WTC11 (cell line): ENCODE measurements at regions not wholly inside any gene's neighbourhood (a gene's known extent, or its start where the extent isn't known, plus 50 kb on each side); places are given as distances from the start of the nearest gene placed in this dataset.
A peak's percentile ranks its signal among the peaks of the same experiment; 100 is the strongest.

Source experiments
- ATAC-seq: fragments of 200-7000 bp; cut with Tn5 transposase; 2 replicates; pipeline ENCODE4 v1.10.0; 2021; ENCODE audit warnings: mild to moderate bottlenecking, moderate library complexity
- CTCF ChIA-PET: fragments of 300-600 bp; sonication (Branson Sonifier 250); formaldehyde crosslinking; loops from one replicate; lab custom pipeline; 2021; ENCODE audit warnings: antibody characterized with exemption; lab: Charles Lee
- POLR2A ChIA-PET: fragments of 350-600 bp; sonication (Branson Sonifier 250); formaldehyde crosslinking; loops from one replicate; lab custom pipeline; 2021; ENCODE audit warnings: antibody characterized with exemption; lab: Charles Lee
- DNase-seq: peaks from one replicate; pipeline ENCODE4 v3.0.0; 2021; ENCODE audit warnings: low spot score
- H3K27ac Mint-ChIP-seq: 2 replicates; pipeline ENCODE4 v1.8.0; 2021; ENCODE audit warnings: mixed read lengths
- H3K27me3 Mint-ChIP-seq: 2 replicates; pipeline ENCODE4 v1.8.0; 2021; ENCODE audit warnings: low read depth, mild to moderate bottlenecking, moderate library complexity, mixed read lengths
- H3K36me3 Mint-ChIP-seq: 2 replicates; pipeline ENCODE4 v1.8.0; 2021; ENCODE audit warnings: mixed read lengths
- H3K4me1 Mint-ChIP-seq: 2 replicates; pipeline ENCODE4 v1.8.0; 2022; ENCODE audit warnings: mixed read lengths
- H3K4me3 Mint-ChIP-seq: 2 replicates; pipeline ENCODE4 v1.8.0; 2021; ENCODE audit warnings: mild to moderate bottlenecking, moderate library complexity, mixed read lengths
- H3K9me3 Mint-ChIP-seq: 2 replicates; pipeline ENCODE4 v1.8.0; 2021; ENCODE audit warnings: mixed read lengths
- ATF1 ChIP-seq: sonication (generic); formaldehyde crosslinking; IDR thresholded peaks from 2 replicates; pipeline ENCODE4 v1.8.1; 2023; ENCODE audit warnings: mild to moderate bottlenecking, moderate library complexity, missing genetic modification reagents
- ATF3 ChIP-seq: sonication (generic); formaldehyde crosslinking; conservative IDR thresholded peaks from 2 replicates; pipeline ENCODE4 v1.8.1; 2022; ENCODE audit warnings: mild to moderate bottlenecking, missing genetic modification reagents
- CREB1 ChIP-seq: sonication (generic); formaldehyde crosslinking; IDR thresholded peaks from 2 replicates; pipeline ENCODE4 v1.8.0; 2023; ENCODE audit warnings: mild to moderate bottlenecking, missing genetic modification reagents
- CREM ChIP-seq: sonication (generic); formaldehyde crosslinking; IDR thresholded peaks from 2 replicates; pipeline ENCODE4 v1.8.1; 2022; ENCODE audit warnings: mild to moderate bottlenecking, missing genetic modification reagents, moderate library complexity
- ELF4 ChIP-seq: sonication (generic); formaldehyde crosslinking; IDR thresholded peaks from 2 replicates; pipeline ENCODE4 v1.8.1; 2022; ENCODE audit warnings: low read depth, mild to moderate bottlenecking, moderate library complexity, missing genetic modification reagents
- EMX1 ChIP-seq: fragments of 250-450 bp; sonication (Bioruptor Pico); IDR thresholded peaks from 2 replicates; pipeline ENCODE4 v1.8.0; 2021; ENCODE audit warnings: mild to moderate bottlenecking
- ESRRA ChIP-seq: sonication (generic); formaldehyde crosslinking; IDR thresholded peaks from 2 replicates; pipeline ENCODE4 v1.8.1; 2022; ENCODE audit warnings: mild to moderate bottlenecking, missing genetic modification reagents, borderline replicate concordance
- FOXP1 ChIP-seq: sonication (generic); formaldehyde crosslinking; IDR thresholded peaks from 2 replicates; pipeline ENCODE4 v1.8.0; 2022; ENCODE audit warnings: missing genetic modification reagents, mild to moderate bottlenecking, moderate library complexity, borderline replicate concordance
- IRF2 ChIP-seq: sonication (generic); formaldehyde crosslinking; IDR thresholded peaks from 2 replicates; pipeline ENCODE4 v1.8.0; 2022; ENCODE audit warnings: low read depth, missing genetic modification reagents, borderline replicate concordance
- NFYB ChIP-seq: sonication (generic); formaldehyde crosslinking; conservative IDR thresholded peaks from 2 replicates; pipeline ENCODE4 v1.8.0; 2022; ENCODE audit warnings: low read depth, missing genetic modification reagents
- NR2C2 ChIP-seq: sonication (generic); formaldehyde crosslinking; IDR thresholded peaks from 2 replicates; pipeline ENCODE4 v1.8.0; 2022; ENCODE audit warnings: mild to moderate bottlenecking, missing genetic modification reagents
- RORB ChIP-seq: fragments of 250-450 bp; sonication (Bioruptor Pico); IDR thresholded peaks from 2 replicates; pipeline ENCODE4 v1.9.0; 2021; ENCODE audit warnings: mild to moderate bottlenecking
- USF1 ChIP-seq: sonication (generic); formaldehyde crosslinking; IDR thresholded peaks from 2 replicates; pipeline ENCODE4 v1.8.0; 2022; ENCODE audit warnings: mild to moderate bottlenecking, missing genetic modification reagents
- ZNF396 ChIP-seq: fragments of 250-450 bp; sonication (Bioruptor Pico); IDR thresholded peaks from 2 replicates; pipeline ENCODE4 v1.8.0; 2021; ENCODE audit warnings: mild to moderate bottlenecking, moderate library complexity, borderline replicate concordance
- TF ChIP-seq, protein P1 (sequence below): sonication (generic); formaldehyde crosslinking; IDR thresholded peaks from 2 replicates; pipeline ENCODE4 v1.8.1; 2023; ENCODE audit warnings: mild to moderate bottlenecking, missing genetic modification reagents, moderate library complexity
- TF ChIP-seq, protein P2 (sequence below): sonication (generic); formaldehyde crosslinking; IDR thresholded peaks from 2 replicates; pipeline ENCODE4 v1.8.1; 2023; ENCODE audit warnings: mild to moderate bottlenecking, missing genetic modification reagents

GRCh38 chr15:31585240-31585639, 258.6 kb downstream of the KLF13 start:
- Mint-ChIP-seq H3K36me3 (peaks cover 28% of the 10 kb centered on the region), H3K27me3 (no peaks in the 10 kb centered on the region), H3K27ac (no peak overlapping the region), H3K4me3 (no peak overlapping the region)
- CTCF ChIA-PET: interaction anchor here (0.6 kb wide), 1 partner anchor 53 kb away, joined by 3 read pairs; no protein-coding TSS in a partner anchor
- DNase-seq: no peak
- ATAC-seq: no peak
- TF ChIP-seq ESRRA (CRISPR knock-in tag) (no peak), FOXP1 (CRISPR knock-in tag) (no peak), ELF4 (CRISPR knock-in tag) (no peak)
- TF ChIP-seq, protein P1, sequence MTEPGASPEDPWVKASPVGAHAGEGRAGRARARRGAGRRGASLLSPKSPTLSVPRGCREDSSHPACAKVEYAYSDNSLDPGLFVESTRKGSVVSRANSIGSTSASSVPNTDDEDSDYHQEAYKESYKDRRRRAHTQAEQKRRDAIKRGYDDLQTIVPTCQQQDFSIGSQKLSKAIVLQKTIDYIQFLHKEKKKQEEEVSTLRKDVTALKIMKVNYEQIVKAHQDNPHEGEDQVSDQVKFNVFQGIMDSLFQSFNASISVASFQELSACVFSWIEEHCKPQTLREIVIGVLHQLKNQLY (CRISPR knock-in tag): no peak
- TF ChIP-seq, protein P2, sequence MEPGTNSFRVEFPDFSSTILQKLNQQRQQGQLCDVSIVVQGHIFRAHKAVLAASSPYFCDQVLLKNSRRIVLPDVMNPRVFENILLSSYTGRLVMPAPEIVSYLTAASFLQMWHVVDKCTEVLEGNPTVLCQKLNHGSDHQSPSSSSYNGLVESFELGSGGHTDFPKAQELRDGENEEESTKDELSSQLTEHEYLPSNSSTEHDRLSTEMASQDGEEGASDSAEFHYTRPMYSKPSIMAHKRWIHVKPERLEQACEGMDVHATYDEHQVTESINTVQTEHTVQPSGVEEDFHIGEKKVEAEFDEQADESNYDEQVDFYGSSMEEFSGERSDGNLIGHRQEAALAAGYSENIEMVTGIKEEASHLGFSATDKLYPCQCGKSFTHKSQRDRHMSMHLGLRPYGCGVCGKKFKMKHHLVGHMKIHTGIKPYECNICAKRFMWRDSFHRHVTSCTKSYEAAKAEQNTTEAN (CRISPR knock-in tag): no peak
- TF ChIP-seq, all 79 proteins: peak for 0
- H3K9me3 Mint-ChIP-seq: peaks cover 28% of the 10 kb centered on the region
- POLR2A ChIA-PET: no interaction called here
- no peaks in the 10 kb centered on the region for H3K4me1 Mint-ChIP-seq

DNA sequence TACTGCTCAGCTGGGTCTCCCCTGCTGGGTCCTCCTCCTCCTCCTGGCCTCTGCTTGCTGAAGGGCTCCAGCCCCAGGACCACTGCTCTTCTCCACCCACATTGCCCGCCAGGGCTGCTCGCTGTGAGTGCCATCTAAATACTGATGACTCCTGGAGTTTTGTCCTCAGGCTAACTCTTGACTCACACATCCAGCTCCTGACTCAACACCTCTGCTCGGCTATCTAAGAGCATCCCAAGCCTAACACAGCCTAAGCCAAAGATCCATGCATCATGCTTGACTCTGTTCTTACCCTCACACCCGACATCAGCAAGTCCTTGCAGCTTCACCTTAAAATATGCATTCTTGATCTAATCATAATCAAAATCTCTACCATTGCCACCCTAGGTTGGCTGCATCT, 260.2 kb downstream of the KLF13 start:
- TF ChIP-seq USF1 (CRISPR knock-in tag): no peak
- H3K27me3 Mint-ChIP-seq: no peaks in the 10 kb centered on the region
- peak overlapping the region; percentile 11; the same call in 1 of the 2 replicates for H3K27ac Mint-ChIP-seq
- CTCF ChIA-PET: no interaction called here
- POLR2A ChIA-PET: no interaction called here
- no peak for ATAC-seq
- peaks cover 11% of the 10 kb centered on the region for H3K4me1 Mint-ChIP-seq
- no peak for DNase-seq
- peaks cover 16% of the 10 kb centered on the region for H3K36me3 Mint-ChIP-seq
- no peak overlapping the region for H3K4me3 Mint-ChIP-seq
- peaks cover 17% of the 10 kb centered on the region for H3K9me3 Mint-ChIP-seq

- POLR2A ChIA-PET: no interaction called here
These were observed 260.9 kb downstream of the KLF13 start for GRCh38 chr15:31587583-31587982.

GRCh38 chr15:31590609-31591008, 264.0 kb downstream of the KLF13 start:
- no peaks in the 10 kb centered on the region for H3K27me3 Mint-ChIP-seq
- H3K4me3 Mint-ChIP-seq: no peak overlapping the region
- H3K27ac Mint-ChIP-seq: no peak overlapping the region
- no peaks in the 10 kb centered on the region for H3K9me3 Mint-ChIP-seq
- ATAC-seq: no peak
- POLR2A ChIA-PET: no interaction called here
- H3K4me1 Mint-ChIP-seq: peaks cover 11% of the 10 kb centered on the region
- no peak for TF ChIP-seq EMX1 (CRISPR knock-in tag)
- TF ChIP-seq ATF1 (CRISPR knock-in tag): no peak
- TF ChIP-seq, protein P1 (CRISPR knock-in tag): no peak
- no peak for TF ChIP-seq IRF2
- TF ChIP-seq FOXP1 (CRISPR knock-in tag): no peak
- no peak for TF ChIP-seq CREM (CRISPR knock-in tag)
- TF ChIP-seq NR2C2 (CRISPR knock-in tag): no peak
- no peak for TF ChIP-seq NFYB (CRISPR knock-in tag)
- TF ChIP-seq ATF3 (CRISPR knock-in tag): no peak
- TF ChIP-seq CREB1 (CRISPR knock-in tag): no peak
- no peak for TF ChIP-seq RORB (CRISPR knock-in tag)
- no peaks in the 10 kb centered on the region for H3K36me3 Mint-ChIP-seq
- no peak for DNase-seq
- CTCF ChIA-PET: interaction anchor here (1.3 kb wide), 1 partner anchor 387 kb away, joined by 3 read pairs; no protein-coding TSS in a partner anchor

More at GRCh38 chr15:31587583-31587982, 260.9 kb downstream of the KLF13 start:
- Mint-ChIP-seq H3K27ac (no peak overlapping the region), H3K27me3 (no peaks in the 10 kb centered on the region), H3K36me3 (peaks cover 9% of the 10 kb centered on the region), H3K4me3 (no peak overlapping the region), H3K4me1 (peaks cover 11% of the 10 kb centered on the region), H3K9me3 (peaks cover 10% of the 10 kb centered on the region)
- ATAC-seq (no peak), DNase-seq (no peak)
- TF ChIP-seq ZNF396 (no peak), ATF3 (CRISPR knock-in tag) (no peak)
- CTCF ChIA-PET: no interaction called here
